GM12872 (cell line): ENCODE measurements at regions not wholly inside any gene's neighbourhood (a gene's known extent, or its start where the extent isn't known, plus 50 kb on each side); places are given as distances from the start of the nearest gene placed in this dataset.

Source experiments
- TF ChIP-seq, protein P1 (sequence below): IDR thresholded peaks from 3 replicates; pipeline ENCODE4 v1.5.1; 2011; ENCODE audit warnings: low read depth, mild to moderate bottlenecking, low read length, moderate library complexity; ENCODE audit not compliant: insufficient read depth

GRCh38 chr3:106217745-106218144, 348.9 kb upstream of the CBLB start:
- TF ChIP-seq, protein P1, sequence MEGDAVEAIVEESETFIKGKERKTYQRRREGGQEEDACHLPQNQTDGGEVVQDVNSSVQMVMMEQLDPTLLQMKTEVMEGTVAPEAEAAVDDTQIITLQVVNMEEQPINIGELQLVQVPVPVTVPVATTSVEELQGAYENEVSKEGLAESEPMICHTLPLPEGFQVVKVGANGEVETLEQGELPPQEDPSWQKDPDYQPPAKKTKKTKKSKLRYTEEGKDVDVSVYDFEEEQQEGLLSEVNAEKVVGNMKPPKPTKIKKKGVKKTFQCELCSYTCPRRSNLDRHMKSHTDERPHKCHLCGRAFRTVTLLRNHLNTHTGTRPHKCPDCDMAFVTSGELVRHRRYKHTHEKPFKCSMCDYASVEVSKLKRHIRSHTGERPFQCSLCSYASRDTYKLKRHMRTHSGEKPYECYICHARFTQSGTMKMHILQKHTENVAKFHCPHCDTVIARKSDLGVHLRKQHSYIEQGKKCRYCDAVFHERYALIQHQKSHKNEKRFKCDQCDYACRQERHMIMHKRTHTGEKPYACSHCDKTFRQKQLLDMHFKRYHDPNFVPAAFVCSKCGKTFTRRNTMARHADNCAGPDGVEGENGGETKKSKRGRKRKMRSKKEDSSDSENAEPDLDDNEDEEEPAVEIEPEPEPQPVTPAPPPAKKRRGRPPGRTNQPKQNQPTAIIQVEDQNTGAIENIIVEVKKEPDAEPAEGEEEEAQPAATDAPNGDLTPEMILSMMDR, result no peak

GRCh38 chr3:106227068-106227467, 358.3 kb upstream of the CBLB start:
- TF ChIP-seq, protein P1, result no peak

GRCh38 chr3:106228271-106228670, 359.5 kb upstream of the CBLB start:
- TF ChIP-seq, protein P1, result no peak

DNA sequence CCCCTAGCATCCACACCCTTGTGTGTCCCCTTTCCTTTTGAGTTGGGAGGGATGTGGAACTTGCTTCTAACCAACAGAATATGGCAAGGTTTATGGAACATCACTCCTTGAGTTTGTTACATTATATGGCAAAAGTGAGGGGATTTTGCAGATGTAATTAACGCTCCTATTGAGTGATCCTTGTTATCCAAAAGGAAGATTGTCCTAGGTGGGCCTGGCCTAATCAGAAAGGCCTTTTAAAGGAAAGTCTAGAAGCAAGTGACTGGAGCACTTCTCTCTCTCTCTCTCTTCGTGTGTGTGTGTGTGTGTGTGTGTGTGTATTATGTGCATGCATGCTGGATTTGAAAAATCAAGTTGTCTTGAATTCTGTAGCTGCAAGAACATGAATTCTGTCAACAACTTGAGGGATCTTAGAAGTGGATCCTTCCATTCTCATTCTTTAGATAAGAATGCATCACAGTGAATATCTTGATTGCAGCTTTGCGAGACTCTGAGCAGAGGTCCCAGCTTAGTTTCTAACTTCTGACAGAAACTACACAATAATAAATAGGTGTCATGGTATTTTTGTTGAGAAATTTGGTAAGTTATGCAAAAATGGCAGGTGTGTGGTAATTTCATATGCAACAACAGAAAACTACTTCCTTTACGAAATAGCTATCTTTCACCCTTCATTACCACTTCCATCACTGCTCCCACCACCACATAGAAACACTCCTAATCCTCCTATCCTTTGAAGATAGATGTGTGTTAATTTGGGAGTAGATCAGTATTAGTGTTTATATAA, 360.9 kb upstream of the CBLB start:
- TF ChIP-seq, protein P1, result no peak

- TF ChIP-seq, protein P1, result no peak
These were observed 362.3 kb upstream of the CBLB start for GRCh38 chr3:106231086-106231485.

DNA sequence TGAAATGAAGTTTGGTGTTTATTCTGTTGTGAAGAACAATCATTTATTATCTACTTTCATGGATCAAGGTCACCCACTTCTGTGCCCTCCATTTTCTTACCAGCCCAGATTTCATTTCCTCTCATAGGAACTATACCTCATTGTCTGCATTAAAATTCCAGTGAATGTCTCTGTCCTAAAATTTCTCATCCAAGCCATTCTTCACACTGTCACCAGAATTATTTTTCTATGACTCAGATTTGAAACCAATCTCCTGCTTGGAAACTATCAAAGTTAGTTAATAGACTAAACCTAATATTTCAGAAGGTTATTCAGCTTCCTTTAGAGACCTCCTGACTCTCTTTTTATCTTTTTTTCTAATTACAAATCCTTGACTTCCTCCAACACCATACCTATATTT, 364.1 kb upstream of the CBLB start:
- TF ChIP-seq, protein P1, result no peak

- TF ChIP-seq, protein P1, result no peak
These were observed 370.4 kb upstream of the CBLB start for GRCh38 chr3:106239195-106239697.
